K562 (cell line): ENCODE measurements at regions not wholly inside any gene's neighbourhood (a gene's known extent, or its start where the extent isn't known, plus 50 kb on each side); places are given as distances from the start of the nearest gene placed in this dataset.

Source experiments
- ATAC-seq: fragments of 200-7000 bp; cut with Tn5 transposase; 3 replicates; pipeline ENCODE4 v1.9.1; 2020; ENCODE audit warnings: moderate library complexity
- BruUV-seq: library from RNA; stranded (reverse); fragments of 400-500 nt; replicated peaks from 2 replicates; lab custom pipeline; 2021; lab: Mats Ljungman, UMichigan
- CTCF ChIA-PET: fragments of 300-600 bp; formaldehyde crosslinking; extraction: SDS; loops from one replicate; lab custom pipeline; 2021; ENCODE audit warnings: low intra/inter-chr PET ratio; lab: Yijun Ruan, JAX
- POLR2A ChIA-PET: fragments of 300-600, 350-650 bp; sonication (Branson Sonifier 250); formaldehyde crosslinking; extraction: SDS; loops from one replicate; lab custom pipeline; 2021; ENCODE audit warnings: antibody characterized with exemption, inconsistent platforms; lab: Yijun Ruan, JAX
- DNase-seq, 4 experiments: peaks; one replicate each; pipeline versions ENCODE4 v3.0.0 to v3.0.0-alpha.2; 2011 to 2018; ENCODE audit warnings: low spot score in 3 of 4, mixed read lengths in 3 of 4; ENCODE audit errors: extremely low read depth in 1 of 4
- FAIRE-seq: peaks from 2 replicates; lab custom pipeline; 2011; peaks lifted over from hg19 to GRCh38; lab: Jason Lieb, UNC
- H2AFZ ChIP-seq: 2 replicates; pipeline ENCODE4 v1.6.0; 2011; ENCODE audit warnings: low read depth, low read length, control low read depth, inconsistent platforms
- H3K27ac ChIP-seq: fragments of 200-600 bp; 3 replicates; pipeline ENCODE4 v1.8.0; 2011; ENCODE audit warnings: low read depth, mild to moderate bottlenecking, control low read depth, inconsistent platforms, low read length, moderate library complexity, mixed read lengths; ENCODE audit errors: extremely low read depth
- H3K27me3 ChIP-seq, 2 experiments: fragments of 300-600 bp in 1 of 2; 2 replicates in 1 of 2; 3 replicates in 1 of 2; pipeline versions ENCODE4 v1.6.0 to v1.8.0; 2011; ENCODE audit warnings: inconsistent platforms in 2 of 2, low read length in 2 of 2, mild to moderate bottlenecking in 1 of 2, mixed read lengths in 1 of 2, moderate library complexity in 1 of 2; ENCODE audit not compliant: control insufficient read depth in 2 of 2, insufficient read depth in 2 of 2
- H3K36me3 ChIP-seq: fragments of 300-600 bp; 3 replicates; pipeline ENCODE4 v1.8.0; 2011; ENCODE audit warnings: mild to moderate bottlenecking, low read length, inconsistent platforms; ENCODE audit not compliant: control insufficient read depth, insufficient read depth
- H3K4me1 ChIP-seq, 2 experiments: fragments of 200-600 bp in 1 of 2; replicated peaks in 1 of 2; 2 replicates in 1 of 2; 3 replicates in 1 of 2; pipeline versions ENCODE4 v1.5.1 to v1.8.0; 2011; ENCODE audit warnings: inconsistent platforms in 2 of 2, low read length in 2 of 2, mild to moderate bottlenecking in 1 of 2, mixed read lengths in 1 of 2, moderate library complexity in 1 of 2; ENCODE audit not compliant: control insufficient read depth in 2 of 2, insufficient read depth in 2 of 2
- H3K4me2 ChIP-seq: 2 replicates; pipeline ENCODE4 v1.6.1; 2011; ENCODE audit warnings: low read length, control low read depth, inconsistent platforms, mixed read lengths; ENCODE audit not compliant: insufficient read depth
- H3K4me3 ChIP-seq: fragments of 200-600 bp; sonication (generic), shearing (Covaris generic); 2 replicates; pipeline ENCODE4 v1.5.1; 2016; ENCODE audit warnings: control low read depth, inconsistent platforms
- H3K79me2 ChIP-seq: fragments of 200-600 bp; 3 replicates; pipeline ENCODE4 v1.8.0; 2011; ENCODE audit warnings: low read length, inconsistent platforms; ENCODE audit not compliant: control insufficient read depth, insufficient read depth
- H3K9ac ChIP-seq, 2 experiments: 2 replicates each; pipeline versions ENCODE4 v1.6.0 to v1.6.1; 2011; ENCODE audit warnings: low read depth in 2 of 2, low read length in 2 of 2, control low read depth in 1 of 2, inconsistent platforms in 1 of 2, mild to moderate bottlenecking in 1 of 2, mixed read lengths in 1 of 2; ENCODE audit not compliant: insufficient read depth in 1 of 2
- H3K9me1 ChIP-seq: one replicate; pipeline ENCODE4 v1.6.0; 2011; ENCODE audit warnings: inconsistent platforms, mild to moderate bottlenecking, low read length, moderate library complexity; ENCODE audit not compliant: control insufficient read depth, insufficient read depth
- H3K9me3 ChIP-seq: replicated peaks from 2 replicates; pipeline ENCODE4 v1.5.1; 2011; ENCODE audit warnings: low read depth, low read length, inconsistent platforms; ENCODE audit not compliant: control insufficient read depth, insufficient read depth
- H4K20me1 ChIP-seq: replicated peaks from 2 replicates; pipeline ENCODE4 v1.6.1; 2011; ENCODE audit warnings: low read length, inconsistent platforms, mixed read lengths; ENCODE audit not compliant: control insufficient read depth, insufficient read depth
- ARHGAP35 ChIP-seq: fragments of 450-650 bp; IDR thresholded peaks from 2 replicates; pipeline ENCODE4 v1.6.1; 2018; ENCODE audit not compliant: partially characterized antibody
- NKRF ChIP-seq: fragments of 450-650 bp; IDR thresholded peaks from 2 replicates; pipeline ENCODE4 v1.6.1; 2016; ENCODE audit warnings: borderline replicate concordance
- SAFB ChIP-seq: fragments of 200-400 bp; formaldehyde crosslinking; IDR thresholded peaks from 2 replicates; pipeline ENCODE4 v1.6.1; 2017; ENCODE audit warnings: low read depth, low read length, borderline replicate concordance
- ZNF274 ChIP-seq: IDR thresholded peaks from 2 replicates; pipeline ENCODE4 v1.6.1; 2011; ENCODE audit warnings: low read depth, mild to moderate bottlenecking, low read length, moderate library complexity, borderline replicate concordance
- WGBS: fragments of 100-300 bp; shearing (Covaris generic); methylation state at CpG from one replicate; pipeline ENCODE4 v1.1.6; 2016; ENCODE audit warnings: low coverage, mixed read lengths; ENCODE audit not compliant: insufficient coverage; ENCODE audit errors: missing lambda C conversion rate; 5-methylcytosine and 5-hydroxymethylcytosine counted together
- in situ Hi-C: fragments of 300-500 bp; cut with MboI; formaldehyde crosslinking; loops from 4 replicates; pipeline ENCODE4 v1.15.0; 2018; ENCODE audit warnings: inconsistent platforms, mixed read lengths
- intact Hi-C: fragments of 100-400 bp; cut with micrococcal nuclease; formaldehyde crosslinking; loops from 2 replicates; pipeline ENCODE4 v1.14.2; 2022
- TF ChIP-seq, protein P1 (sequence below): sonication (generic); formaldehyde crosslinking; IDR thresholded peaks from 2 replicates; pipeline ENCODE4 v1.8.0; 2022; ENCODE audit warnings: mild to moderate bottlenecking, missing genetic modification reagents

DNA sequence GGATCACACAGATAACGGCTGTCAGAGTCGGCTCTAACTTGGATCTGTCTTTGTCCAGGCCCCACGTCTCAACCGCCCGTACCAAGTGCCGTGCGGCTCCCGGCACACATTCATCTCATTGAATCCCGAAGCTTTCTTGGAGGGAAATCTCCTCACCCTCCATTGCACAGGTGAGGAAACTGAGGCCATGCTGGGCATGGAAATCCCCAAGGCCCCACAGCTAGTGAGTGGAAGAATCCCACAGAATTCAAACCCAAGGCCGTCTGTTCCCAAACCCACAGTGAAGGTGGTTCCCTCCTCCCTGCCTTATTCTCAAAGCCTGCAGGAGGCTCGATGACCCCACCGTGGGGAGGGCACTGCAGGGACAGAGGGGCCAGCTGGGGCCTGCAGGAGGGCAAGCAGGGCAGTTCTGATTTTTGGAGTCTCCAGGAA, 437.9 kb downstream of the MATN1 start:
- no peak for FAIRE-seq
- no peak for ATAC-seq
- 6% methylated on average over 12 of the region's 12 CpGs for WGBS

More for the DNA sequence above, 437.9 kb downstream of the MATN1 start:
- no peak overlapping the region for H3K27ac ChIP-seq
- H3K9me1 ChIP-seq = no peaks in the 10 kb centered on the region
- intact Hi-C loops (no loop called here), in situ Hi-C loops (no loop called here)
- H3K4me2 ChIP-seq = no peak overlapping the region
- no peak overlapping the region for H3K9ac ChIP-seq
- no peak for DNase-seq
- BruUV-seq = no TSS peak
- CTCF ChIA-PET = no interaction called here
- peaks cover 0 to 10% of the 10 kb centered on the region in 2 experiments; a peak in 3 of 5 replicates for H3K27me3 ChIP-seq
- no peaks in the 10 kb centered on the region for H3K79me2 ChIP-seq
- H3K4me1 ChIP-seq = no peaks in the 10 kb centered on the region; a peak in 1 of 5 replicates
- POLR2A ChIA-PET = interaction anchor here (0.7 kb wide), 1 partner anchor 8 kb away, joined by 3 read pairs; no protein-coding TSS in a partner anchor
- no peaks in the 10 kb centered on the region for H3K36me3 ChIP-seq
- no peak overlapping the region for H3K4me3 ChIP-seq
- 0 out of 2 replicates have a peak, but pooled peaks cover 3% of the 10 kb centered on the region for H4K20me1 ChIP-seq
- TF ChIP-seq NKRF = no peak
- no peak for TF ChIP-seq SAFB
- TF ChIP-seq ARHGAP35 = no peak
- no peak for TF ChIP-seq ZNF274
- TF ChIP-seq, protein P1, sequence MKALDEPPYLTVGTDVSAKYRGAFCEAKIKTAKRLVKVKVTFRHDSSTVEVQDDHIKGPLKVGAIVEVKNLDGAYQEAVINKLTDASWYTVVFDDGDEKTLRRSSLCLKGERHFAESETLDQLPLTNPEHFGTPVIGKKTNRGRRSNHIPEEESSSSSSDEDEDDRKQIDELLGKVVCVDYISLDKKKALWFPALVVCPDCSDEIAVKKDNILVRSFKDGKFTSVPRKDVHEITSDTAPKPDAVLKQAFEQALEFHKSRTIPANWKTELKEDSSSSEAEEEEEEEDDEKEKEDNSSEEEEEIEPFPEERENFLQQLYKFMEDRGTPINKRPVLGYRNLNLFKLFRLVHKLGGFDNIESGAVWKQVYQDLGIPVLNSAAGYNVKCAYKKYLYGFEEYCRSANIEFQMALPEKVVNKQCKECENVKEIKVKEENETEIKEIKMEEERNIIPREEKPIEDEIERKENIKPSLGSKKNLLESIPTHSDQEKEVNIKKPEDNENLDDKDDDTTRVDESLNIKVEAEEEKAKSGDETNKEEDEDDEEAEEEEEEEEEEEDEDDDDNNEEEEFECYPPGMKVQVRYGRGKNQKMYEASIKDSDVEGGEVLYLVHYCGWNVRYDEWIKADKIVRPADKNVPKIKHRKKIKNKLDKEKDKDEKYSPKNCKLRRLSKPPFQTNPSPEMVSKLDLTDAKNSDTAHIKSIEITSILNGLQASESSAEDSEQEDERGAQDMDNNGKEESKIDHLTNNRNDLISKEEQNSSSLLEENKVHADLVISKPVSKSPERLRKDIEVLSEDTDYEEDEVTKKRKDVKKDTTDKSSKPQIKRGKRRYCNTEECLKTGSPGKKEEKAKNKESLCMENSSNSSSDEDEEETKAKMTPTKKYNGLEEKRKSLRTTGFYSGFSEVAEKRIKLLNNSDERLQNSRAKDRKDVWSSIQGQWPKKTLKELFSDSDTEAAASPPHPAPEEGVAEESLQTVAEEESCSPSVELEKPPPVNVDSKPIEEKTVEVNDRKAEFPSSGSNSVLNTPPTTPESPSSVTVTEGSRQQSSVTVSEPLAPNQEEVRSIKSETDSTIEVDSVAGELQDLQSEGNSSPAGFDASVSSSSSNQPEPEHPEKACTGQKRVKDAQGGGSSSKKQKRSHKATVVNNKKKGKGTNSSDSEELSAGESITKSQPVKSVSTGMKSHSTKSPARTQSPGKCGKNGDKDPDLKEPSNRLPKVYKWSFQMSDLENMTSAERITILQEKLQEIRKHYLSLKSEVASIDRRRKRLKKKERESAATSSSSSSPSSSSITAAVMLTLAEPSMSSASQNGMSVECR (CRISPR knock-in tag) = no peak
- H3K9me3 ChIP-seq = no peaks in the 10 kb centered on the region
- no peak overlapping the region for H2AFZ ChIP-seq
